NCI-H748 treated with DMSO at 0.1 percent for 48 hours (cell line): ENCODE measurements at regions not wholly inside any gene's neighbourhood (a gene's known extent, or its start where the extent isn't known, plus 50 kb on each side); places are given as distances from the start of the nearest gene placed in this dataset.
"Not testable (repeated sequence)": the region's sequence is repeated elsewhere in the genome, so short reads cannot be mapped to it uniquely, and the experiment has no call there.

Experiments used
- DNase-seq: peaks from one replicate; lab custom pipeline; 2025; lab: John Stamatoyannopoulos, UW

DNA sequence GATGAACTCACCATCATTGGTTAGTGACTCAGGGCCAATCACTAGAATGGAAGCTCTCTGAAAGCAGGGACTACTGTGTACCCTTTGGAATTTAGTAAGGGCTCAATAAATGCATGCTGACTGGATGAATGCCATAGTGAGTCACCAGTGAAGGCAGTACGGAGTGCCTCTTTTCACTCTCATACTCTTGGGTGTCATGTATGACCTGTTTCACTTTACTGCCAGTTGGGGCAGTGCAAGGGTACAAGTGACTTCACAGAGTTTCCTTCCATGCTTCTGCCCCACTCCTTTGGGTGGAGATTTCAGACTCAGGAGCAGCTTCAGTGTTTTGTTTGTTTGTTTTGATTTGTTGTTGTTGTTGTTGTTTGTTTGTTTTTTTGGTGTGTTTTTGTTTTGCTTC lies 57.7 kb downstream of the SOX3 start:
- no peak for DNase-seq

GRCh38 chrX:140440876-140441275 lies 64.0 kb downstream of the SOX3 start:
- DNase-seq = no peak

- DNase-seq = peak; percentile 57
These were observed 65.4 kb downstream of the SOX3 start for GRCh38 chrX:140439476-140439875.

GRCh38 chrX:140434347-140434746 lies 70.5 kb downstream of the SOX3 start:
- DNase-seq = no peak

DNA sequence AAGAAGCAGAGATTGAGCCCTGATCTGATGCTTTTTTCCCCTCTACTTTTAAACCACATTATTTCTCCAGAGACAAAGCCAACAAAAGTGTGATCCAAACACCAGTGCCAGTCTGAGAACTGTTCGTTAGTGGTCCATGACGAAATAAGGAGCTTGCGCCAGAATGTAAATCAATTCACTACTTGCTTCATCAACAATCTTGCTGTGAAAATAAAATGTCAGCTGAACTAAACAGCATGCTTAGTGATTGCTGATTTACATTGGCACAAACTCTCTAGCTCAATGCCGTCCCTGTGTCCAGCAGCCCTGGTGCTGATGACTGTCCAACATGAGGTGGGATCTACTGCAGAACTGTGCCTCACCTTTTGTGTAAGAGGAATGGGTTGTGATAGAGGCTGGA lies 71.3 kb downstream of the SOX3 start:
- no peak for DNase-seq

- DNase-seq = no peak
These were observed 72.3 kb downstream of the SOX3 start for GRCh38 chrX:140432346-140433175.

DNA sequence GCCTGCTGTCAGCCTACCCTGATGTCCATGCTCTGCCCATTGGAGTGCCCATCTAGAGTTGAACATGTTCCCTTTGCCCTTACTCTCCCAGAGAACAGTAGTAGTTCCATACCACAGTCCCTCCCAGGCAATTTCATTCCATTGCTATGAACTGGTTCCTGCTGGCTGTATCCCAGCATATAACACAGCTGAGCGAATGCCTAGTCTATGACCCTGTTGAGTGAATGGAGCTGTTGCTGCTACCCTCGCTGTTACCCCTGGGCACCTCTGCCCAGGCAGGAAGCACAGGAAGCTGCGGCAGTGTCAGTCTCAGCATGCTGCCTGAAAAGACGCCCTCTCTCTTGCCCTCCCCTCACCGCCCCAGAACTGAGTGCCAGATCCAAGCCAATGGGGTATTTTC lies 73.3 kb downstream of the SOX3 start:
- no peak for DNase-seq

- DNase-seq = no peak
These were observed 79.0 kb downstream of the SOX3 start for GRCh38 chrX:140425712-140426395.

DNA sequence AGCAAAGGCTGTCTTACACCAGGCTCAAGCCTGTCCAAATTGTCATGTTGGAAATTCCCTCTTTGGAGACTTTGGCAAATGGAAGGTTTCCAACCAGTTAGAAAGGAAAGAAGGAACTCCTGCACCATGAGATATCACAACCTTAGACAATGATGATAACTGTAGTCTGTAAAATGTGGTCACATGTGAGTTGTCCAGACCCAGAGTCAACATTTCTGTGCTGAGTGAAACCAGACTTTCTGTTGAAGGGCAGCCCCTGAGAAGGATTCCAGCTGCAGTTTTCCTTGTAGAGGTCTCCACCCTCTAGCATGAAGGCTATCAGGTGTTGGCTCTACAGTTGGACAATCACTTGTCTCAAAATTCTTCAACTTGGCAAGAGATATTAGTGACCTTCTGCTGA lies 82.4 kb downstream of the SOX3 start:
- no peak for DNase-seq

DNA sequence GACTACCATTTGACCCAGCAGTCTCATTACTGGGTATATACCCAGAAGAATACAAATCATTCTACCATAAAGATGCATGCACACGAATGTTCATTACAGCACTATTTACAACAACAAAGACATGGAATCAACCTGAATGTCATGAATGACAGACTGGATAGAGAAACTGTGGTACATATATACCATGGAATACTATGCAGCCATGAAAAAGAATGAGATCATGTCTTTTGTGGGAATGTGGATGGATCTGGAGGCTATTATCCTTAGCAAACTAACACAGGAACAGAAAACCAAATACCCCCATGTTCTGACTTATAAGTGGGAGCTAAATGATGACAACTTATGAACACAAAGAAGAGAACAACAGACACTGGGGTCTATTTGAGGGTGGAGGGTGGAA lies 102.7 kb downstream of the SOX3 start:
- DNase-seq = not testable (repeated sequence)

DNA sequence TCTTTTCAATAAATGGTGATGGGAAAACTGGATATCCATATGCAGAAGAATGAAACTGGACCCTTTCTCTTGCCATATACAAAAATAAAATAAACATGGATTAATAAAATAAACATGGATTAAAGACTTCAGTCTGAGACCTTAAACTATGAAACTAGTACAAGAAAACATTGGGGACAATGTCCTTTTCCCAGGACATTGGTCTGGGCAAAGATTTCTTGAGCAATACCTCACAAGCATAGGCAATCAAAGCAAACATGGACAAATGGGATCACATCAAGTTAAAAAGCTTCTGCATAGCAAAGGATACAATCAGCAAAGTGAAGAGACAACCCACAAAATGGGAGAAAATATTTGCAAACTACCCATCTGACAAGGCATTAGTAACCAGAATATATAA lies 108.5 kb downstream of the SOX3 start:
- not testable (repeated sequence) for DNase-seq

DNA sequence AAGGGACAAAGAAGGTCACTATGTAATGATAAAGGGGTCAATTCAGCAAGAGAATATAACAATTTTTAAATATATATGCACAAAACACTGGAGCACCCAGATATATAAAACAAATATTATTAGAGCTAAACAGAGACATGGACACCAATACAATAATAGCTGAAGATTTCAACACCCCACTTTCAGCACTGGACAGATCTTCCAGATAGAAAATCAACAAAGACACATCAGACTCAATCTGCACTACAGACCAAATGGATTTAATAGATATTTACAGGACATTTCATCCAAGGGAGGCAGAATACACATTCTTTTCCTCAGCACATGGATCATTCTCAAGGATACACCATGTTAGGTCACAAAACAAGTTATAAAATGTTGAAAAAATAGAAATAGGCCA lies 111.4 kb downstream of the SOX3 start:
- DNase-seq = no peak

DNA sequence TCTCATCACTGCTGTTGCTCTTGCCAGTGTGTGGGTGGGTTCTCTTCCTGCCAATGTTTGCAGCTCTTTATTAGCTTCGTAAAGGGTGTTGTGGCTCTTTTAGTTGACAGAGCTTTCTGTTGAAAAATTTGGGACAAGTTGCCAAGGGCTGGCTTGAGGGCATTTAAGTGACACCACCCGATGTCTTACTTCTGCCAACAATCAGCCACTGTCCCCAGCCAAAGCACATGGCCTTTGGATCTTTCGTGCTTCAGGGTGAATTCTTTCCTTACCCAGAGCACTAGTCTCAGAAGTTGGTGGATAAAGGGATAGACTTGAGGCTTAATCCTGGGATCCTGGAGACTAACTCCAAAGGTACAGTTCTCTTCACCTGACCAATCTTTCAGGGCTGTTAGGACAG lies 113.6 kb downstream of the SOX3 start:
- DNase-seq = no peak

DNA sequence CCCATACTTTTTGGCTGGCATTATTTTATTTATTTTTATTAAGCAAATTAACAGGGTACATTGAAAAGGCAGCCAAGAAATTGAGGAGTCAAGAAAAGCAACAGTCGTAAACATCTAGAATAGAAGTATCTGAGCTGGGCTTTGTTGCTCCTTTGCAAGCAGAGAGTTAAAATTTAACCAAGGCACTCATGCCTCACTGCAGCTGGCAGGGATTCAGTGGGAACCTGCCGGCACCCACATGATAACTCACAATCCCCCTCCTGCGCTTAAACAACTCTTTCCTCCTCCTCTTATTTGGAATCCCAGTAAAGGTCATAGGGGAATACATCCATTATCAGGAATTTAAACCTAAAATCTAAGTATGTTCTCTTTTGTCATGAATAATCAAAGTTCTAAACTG lies 115.5 kb downstream of the SOX3 start:
- peak; percentile 23 for DNase-seq

GRCh38 chrX:140362861-140363260 lies 142.0 kb downstream of the SOX3 start:
- no peak for DNase-seq

DNA sequence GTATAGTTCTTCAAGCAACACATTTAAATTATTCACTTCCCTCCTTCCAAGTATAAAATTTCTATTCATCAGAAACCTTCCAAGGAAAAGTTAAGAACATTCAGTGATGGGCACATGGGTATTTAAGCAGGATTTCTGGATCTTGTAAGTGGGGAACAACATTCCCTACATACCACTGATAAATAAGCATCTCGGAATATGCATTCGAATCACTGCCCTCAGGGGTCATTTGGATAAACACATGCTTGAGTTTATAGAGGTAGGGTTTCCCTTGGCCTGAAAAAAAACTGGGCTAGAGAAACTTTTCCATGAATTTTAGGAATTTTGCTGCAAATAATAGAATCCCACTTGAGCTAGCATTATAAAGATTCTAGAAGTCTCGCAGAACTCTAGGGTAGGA lies 143.9 kb downstream of the SOX3 start:
- no peak for DNase-seq

- DNase-seq = peak; percentile 36
These were observed 144.6 kb downstream of the SOX3 start for GRCh38 chrX:140360284-140360683.

DNA sequence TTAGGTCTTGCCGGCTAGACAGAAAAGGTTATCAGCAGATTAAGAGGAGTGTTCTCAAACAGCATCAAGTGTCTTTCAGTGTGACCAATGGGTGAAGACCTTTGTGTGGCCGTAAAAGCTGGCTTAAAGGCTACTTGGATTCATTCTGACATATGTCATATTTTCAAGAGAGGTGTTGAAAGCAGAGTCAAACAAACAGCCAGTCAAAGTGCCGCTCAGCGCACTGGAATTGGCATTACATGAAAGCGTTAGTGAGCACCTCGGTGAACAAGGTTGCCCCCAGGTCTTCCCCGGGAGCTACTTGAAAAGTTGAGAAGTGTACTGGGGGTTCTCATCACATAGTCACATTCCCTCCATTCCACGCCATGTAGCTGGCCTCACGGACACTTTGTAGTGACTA lies 148.9 kb downstream of the SOX3 start:
- DNase-seq = no peak

DNA sequence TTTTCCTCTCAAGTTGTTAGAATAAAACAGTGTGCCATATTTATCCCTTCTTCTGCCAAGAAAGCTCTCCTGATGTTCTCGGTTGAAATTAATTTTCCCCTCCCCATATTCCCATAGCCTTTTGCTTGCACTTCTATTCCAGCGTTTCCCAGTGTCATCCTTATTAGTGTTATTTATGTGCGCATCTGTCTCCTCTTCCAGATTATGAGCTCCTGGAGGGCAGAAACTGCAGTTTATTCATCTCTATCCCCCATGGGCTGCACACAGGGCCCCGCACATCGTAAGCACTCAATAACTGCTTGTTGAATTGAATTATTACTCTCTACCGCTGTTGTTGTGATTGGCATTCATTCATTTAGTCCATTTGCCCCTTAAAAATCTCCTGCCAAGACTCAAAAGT lies 149.4 kb downstream of the SOX3 start:
- no peak for DNase-seq

- DNase-seq = no peak
These were observed 150.3 kb downstream of the SOX3 start for GRCh38 chrX:140354431-140355120.

GRCh38 chrX:140346729-140347128 lies 158.1 kb downstream of the SOX3 start:
- no peak for DNase-seq

- DNase-seq = no peak
These were observed 161.5 kb downstream of the SOX3 start for GRCh38 chrX:140343226-140343868.

DNA sequence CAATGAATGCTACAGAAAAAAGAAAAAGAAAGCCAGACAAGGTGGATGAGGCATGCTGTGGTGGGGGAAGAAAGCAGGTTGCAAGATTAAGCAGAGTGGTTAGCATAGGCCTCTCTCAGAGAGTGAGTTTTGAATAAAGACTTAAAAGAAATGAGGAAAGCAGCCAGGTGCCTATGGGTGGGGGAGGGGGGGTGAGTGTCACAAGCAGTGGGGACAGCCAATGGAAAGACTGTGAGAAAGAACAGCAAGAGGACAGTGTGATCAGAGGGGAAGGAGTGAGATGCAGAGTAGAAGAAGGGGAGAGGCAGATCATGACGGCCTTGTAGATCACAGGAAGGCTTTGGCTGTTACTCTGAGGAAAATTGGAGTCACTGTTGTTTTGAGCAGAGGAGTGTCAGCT lies 162.5 kb downstream of the SOX3 start:
- no peak for DNase-seq
